Astrocyte (in vitro differentiated cells and primary cell): ENCODE measurements at regions not wholly inside any gene's neighbourhood (a gene's known extent, or its start where the extent isn't known, plus 50 kb on each side); places are given as distances from the start of the nearest gene placed in this dataset.

Experiments
- DNase-seq: peaks from one replicate; pipeline ENCODE4 v3.0.0-alpha.2; 2010; ENCODE audit warnings: low read depth
- FAIRE-seq: peaks from 2 replicates; lab custom pipeline; 2011; peaks lifted over from hg19 to GRCh38; lab: Jason Lieb, UNC
- H2AFZ ChIP-seq: 2 replicates; pipeline ENCODE4 v1.6.0; 2012; ENCODE audit warnings: low read depth, low read length, inconsistent platforms
- H3K27ac ChIP-seq: 2 replicates; pipeline ENCODE4 v1.5.1; 2011; ENCODE audit warnings: low read depth, low read length, inconsistent platforms
- H3K27me3 ChIP-seq: 2 replicates; pipeline ENCODE4 v1.6.0; 2011; ENCODE audit warnings: low read length, inconsistent platforms; ENCODE audit not compliant: insufficient read depth
- H3K36me3 ChIP-seq: 2 replicates; pipeline ENCODE4 v1.5.1; 2011; ENCODE audit warnings: low read length, inconsistent platforms; ENCODE audit not compliant: insufficient read depth
- H3K4me1 ChIP-seq: 2 replicates; pipeline ENCODE4 v1.5.1; 2011; ENCODE audit warnings: low read length, inconsistent platforms; ENCODE audit not compliant: insufficient read depth
- H3K4me2 ChIP-seq: 2 replicates; pipeline ENCODE4 v1.6.0; 2012; ENCODE audit warnings: low read length, inconsistent platforms
- H3K4me3 ChIP-seq: 2 replicates; pipeline ENCODE4 v1.5.1; 2011; ENCODE audit warnings: low read depth, mild to moderate bottlenecking, low read length, inconsistent platforms; ENCODE audit not compliant: insufficient read depth
- H3K79me2 ChIP-seq: 2 replicates; pipeline ENCODE4 v1.6.0; 2012; ENCODE audit warnings: mild to moderate bottlenecking, low read length, inconsistent platforms; ENCODE audit not compliant: insufficient read depth
- H3K9ac ChIP-seq: 2 replicates; pipeline ENCODE4 v1.6.0; 2012; ENCODE audit warnings: mild to moderate bottlenecking, low read length, inconsistent platforms
- H3K9me3 ChIP-seq: 2 replicates; pipeline ENCODE4 v1.5.1; 2012; ENCODE audit warnings: low read depth, mild to moderate bottlenecking, low read length, inconsistent platforms; ENCODE audit not compliant: insufficient read depth
- H4K20me1 ChIP-seq: 2 replicates; pipeline ENCODE4 v1.6.0; 2012; ENCODE audit warnings: low read length, inconsistent platforms; ENCODE audit not compliant: insufficient read depth
- H3K27ac Mint-ChIP-seq: one replicate; pipeline ENCODE4 v1.8.0; 2021; ENCODE audit warnings: mild to moderate bottlenecking, mixed read lengths; ENCODE audit not compliant: unreplicated experiment
- H3K27me3 Mint-ChIP-seq: one replicate; pipeline ENCODE4 v1.8.0; 2021; ENCODE audit warnings: low read depth, mixed read lengths; ENCODE audit not compliant: unreplicated experiment
- H3K36me3 Mint-ChIP-seq: one replicate; pipeline ENCODE4 v1.8.0; 2021; ENCODE audit warnings: low read depth, mixed read lengths; ENCODE audit not compliant: unreplicated experiment
- H3K4me1 Mint-ChIP-seq: one replicate; pipeline ENCODE4 v1.8.0; 2021; ENCODE audit warnings: low read depth, mixed read lengths; ENCODE audit not compliant: unreplicated experiment
- H3K4me3 Mint-ChIP-seq: one replicate; pipeline ENCODE4 v1.8.0; 2021; ENCODE audit warnings: mild to moderate bottlenecking, moderate library complexity, mixed read lengths; ENCODE audit not compliant: unreplicated experiment
- H3K9me3 Mint-ChIP-seq: one replicate; pipeline ENCODE4 v1.8.0; 2021; ENCODE audit warnings: mild to moderate bottlenecking, mixed read lengths; ENCODE audit not compliant: unreplicated experiment
- CTCF ChIP-seq: IDR thresholded peaks from 2 replicates; pipeline ENCODE4 v1.5.1; 2011; ENCODE audit warnings: low read depth, mild to moderate bottlenecking, inconsistent platforms, low read length, moderate library complexity; ENCODE audit not compliant: insufficient read depth
- EZH2 ChIP-seq: IDR thresholded peaks from 2 replicates; pipeline ENCODE4 v1.6.1; 2012; ENCODE audit warnings: mild to moderate bottlenecking, low read length, inconsistent platforms; ENCODE audit not compliant: insufficient read depth

- Histone ChIP-seq H3K79me2 (no peaks in the 10 kb centered on the region), H3K4me3 (no peak overlapping the region), H3K4me2 (no peak overlapping the region), H3K27ac (no peak overlapping the region), H2AFZ (no peak overlapping the region), H4K20me1 (no peaks in the 10 kb centered on the region), H3K36me3 (no peaks in the 10 kb centered on the region), H3K27me3 (peaks cover 44% of the 10 kb centered on the region), H3K4me1 (no peaks in the 10 kb centered on the region), H3K9me3 (no peaks in the 10 kb centered on the region), H3K9ac (no peak overlapping the region)
- no peaks in the 10 kb centered on the region for H3K4me1 Mint-ChIP-seq
- H3K27me3 Mint-ChIP-seq: peaks cover 44% of the 10 kb centered on the region
- H3K4me3 Mint-ChIP-seq: no peak overlapping the region
- TF ChIP-seq EZH2: no peak
- TF ChIP-seq CTCF: no peak
- DNase-seq (no peak), FAIRE-seq (no peak)
- H3K9me3 Mint-ChIP-seq: no peaks in the 10 kb centered on the region
- H3K36me3 Mint-ChIP-seq: no peaks in the 10 kb centered on the region
- H3K27ac Mint-ChIP-seq: no peak overlapping the region
Measured at GRCh38 chr11:115644856-115645255, 140.6 kb upstream of the CADM1 start.

- Mint-ChIP-seq H3K4me3 (no peak overlapping the region), H3K36me3 (no peaks in the 10 kb centered on the region), H3K27ac (no peak overlapping the region), H3K9me3 (no peaks in the 10 kb centered on the region), H3K27me3 (peaks cover 53% of the 10 kb centered on the region), H3K4me1 (no peaks in the 10 kb centered on the region)
- Histone ChIP-seq H3K27ac (no peak overlapping the region), H3K4me2 (no peak overlapping the region), H3K4me3 (no peak overlapping the region), H3K4me1 (no peaks in the 10 kb centered on the region), H3K27me3 (peaks cover 56% of the 10 kb centered on the region), H3K9ac (no peak overlapping the region), H3K9me3 (no peaks in the 10 kb centered on the region), H4K20me1 (no peaks in the 10 kb centered on the region), H3K36me3 (no peaks in the 10 kb centered on the region), H3K79me2 (no peaks in the 10 kb centered on the region), H2AFZ (no peak overlapping the region)
- DNase-seq (no peak), FAIRE-seq (no peak)
- TF ChIP-seq CTCF: no peak
- TF ChIP-seq EZH2: no peak
Measured at GRCh38 chr11:115643549-115644270, 139.5 kb upstream of the CADM1 start.

GRCh38 chr11:115642660-115643059, 138.4 kb upstream of the CADM1 start:
- no peaks in the 10 kb centered on the region for H3K4me1 ChIP-seq
- Mint-ChIP-seq H3K4me3 (no peak overlapping the region), H3K27me3 (peaks cover 57% of the 10 kb centered on the region), H3K36me3 (no peaks in the 10 kb centered on the region), H3K9me3 (no peaks in the 10 kb centered on the region), H3K27ac (no peak overlapping the region), H3K4me1 (peaks cover 4% of the 10 kb centered on the region)
- no peaks in the 10 kb centered on the region for H3K9me3 ChIP-seq
- H3K4me3 ChIP-seq: no peak overlapping the region
- H3K9ac ChIP-seq: no peak overlapping the region
- no peak for FAIRE-seq
- no peaks in the 10 kb centered on the region for H4K20me1 ChIP-seq
- H3K36me3 ChIP-seq: no peaks in the 10 kb centered on the region
- no peak overlapping the region for H3K27ac ChIP-seq
- no peak for DNase-seq
- H2AFZ ChIP-seq: no peak overlapping the region
- TF ChIP-seq CTCF (no peak), EZH2 (no peak)
- no peak overlapping the region for H3K4me2 ChIP-seq
- peaks cover 62% of the 10 kb centered on the region for H3K27me3 ChIP-seq
- H3K79me2 ChIP-seq: no peaks in the 10 kb centered on the region
